ENCODE measurements at regions not wholly inside any gene's neighbourhood (a gene's known extent, or its start where the extent isn't known, plus 50 kb on each side); places are given as distances from the start of the nearest gene placed in this dataset.

GRCh38 chr12:39682689-39683477, 63.3 kb upstream of the ABCD2 start:
- no peaks in the 10 kb centered on the region for H3K79me2 ChIP-seq (ENCODE audit: insufficient read depth, low read length)
- Mint-ChIP-seq H3K27me3 (ENCODE audit: low read depth) (peaks cover 2% of the 10 kb centered on the region; the same call in 1 of the 2 replicates), H3K27ac (no peak overlapping the region), H3K4me1 (0 out of 4 replicates have a peak, but pooled peaks cover 0 to 2% of the 10 kb centered on the region in 2 experiments), H3K9me3 (peaks cover 0 to 4% of the 10 kb centered on the region in 2 experiments; a peak in 4 of 5 replicates), H3K36me3 (ENCODE audit: insufficient read depth in 1 of 3, low read depth in 3 of 3) (peaks cover 0 to 9% (median 2%) of the 10 kb centered on the region in 3 experiments; a peak in 3 of 7 replicates), H3K4me3 (no peak overlapping the region)
- H4K20me1 ChIP-seq (ENCODE audit: control insufficient read depth, insufficient read depth, insufficient read length), result no peaks in the 10 kb centered on the region
- H3K4ac ChIP-seq (ENCODE audit: low read depth, low read length), result no peak overlapping the region
- H2AFZ ChIP-seq (ENCODE audit: low read length), result no peak overlapping the region
- H3K23me2 ChIP-seq (ENCODE audit: insufficient read length, low read depth, low read length, poor library complexity, severe bottlenecking), result no peaks in the 10 kb centered on the region
- no peak overlapping the region for H3T11ph ChIP-seq (ENCODE audit: low read length)
- H3K9ac ChIP-seq (ENCODE audit: extremely low read depth, insufficient read length, low read length), result no peak overlapping the region
- H2BK20ac ChIP-seq (ENCODE audit: low read depth, low read length, poor library complexity, severe bottlenecking), result no peak overlapping the region
- no peak overlapping the region for H3K4me2 ChIP-seq (ENCODE audit: insufficient read depth, insufficient read length, low read length)
- H3K23ac ChIP-seq (ENCODE audit: insufficient read length, low read depth, low read length), result no peak overlapping the region
- H4K5ac ChIP-seq (ENCODE audit: insufficient read length, low read depth, low read length), result no peak overlapping the region
- no peak for TF ChIP-seq CTCF (conservative IDR thresholded peaks at IDR 0.05)
- H3K79me1 ChIP-seq (ENCODE audit: insufficient read depth, low read depth, low read length, poor library complexity, severe bottlenecking), result no peaks in the 10 kb centered on the region
- H3K18ac ChIP-seq (ENCODE audit: insufficient read length, low read depth, low read length), result no peak overlapping the region
- no peak overlapping the region for H4K91ac ChIP-seq (ENCODE audit: insufficient read length, low read depth, low read length)
- no peak overlapping the region for H2BK12ac ChIP-seq (ENCODE audit: insufficient read length, low read depth, low read length)
- H3K56ac ChIP-seq (ENCODE audit: insufficient read length, low read depth, low read length), result no peak overlapping the region
- no peaks in the 10 kb centered on the region for H3K27me3 ChIP-seq (ENCODE audit: insufficient read depth, low read length)
- H2BK120ac ChIP-seq (ENCODE audit: low read depth, low read length, poor library complexity, severe bottlenecking), result no peak overlapping the region
- no peak overlapping the region for H2AK5ac ChIP-seq (ENCODE audit: insufficient read length, low read length)
- H3K14ac ChIP-seq (ENCODE audit: insufficient read depth, low read length), result no peak overlapping the region
- no CpG with 5 or more reads among the region's 4 CpGs for WGBS (ENCODE audit: extremely low coverage, insufficient read length, low lambda C conversion rate)
- DNase-seq, result no peak
- no peak overlapping the region for H3K27ac ChIP-seq (ENCODE audit: insufficient read length, low read depth, low read length)
- H3K9me3 ChIP-seq (ENCODE audit: control insufficient read depth, low read depth, low read length), result no peaks in the 10 kb centered on the region
- no peak overlapping the region for H2BK15ac ChIP-seq (ENCODE audit: low read depth, low read length)
- H4K8ac ChIP-seq (replicated peaks; ENCODE audit: insufficient read length, low read depth, low read length), result no peak overlapping the region
- H2BK5ac ChIP-seq (ENCODE audit: insufficient read length, low read length), result no peak overlapping the region
- H3K4me1 ChIP-seq (ENCODE audit: insufficient read depth, low read length), result no peaks in the 10 kb centered on the region

Measured in H9 (cell line).